Neutrophil (primary cell): ENCODE measurements at regions not wholly inside any gene's neighbourhood (a gene's known extent, or its start where the extent isn't known, plus 50 kb on each side); places are given as distances from the start of the nearest gene placed in this dataset.
A peak's percentile ranks its signal among the peaks of the same experiment; 100 is the strongest.
"Not testable (repeated sequence)": the region's sequence is repeated elsewhere in the genome, so short reads cannot be mapped to it uniquely, and the experiment has no call there.

Source experiments
- H3K27ac ChIP-seq: fragments of 200-600 bp; sonication (generic); 2 replicates; pipeline ENCODE4 v1.5.1; 2016; ENCODE audit warnings: mild to moderate bottlenecking, moderate library complexity
- H3K27me3 ChIP-seq: fragments of 200-600 bp; sonication (generic); 2 replicates; pipeline ENCODE4 v1.6.0; 2016; ENCODE audit warnings: mild to moderate bottlenecking
- H3K36me3 ChIP-seq: fragments of 200-600 bp; sonication (generic); 2 replicates; pipeline ENCODE4 v1.5.1; 2017
- H3K4me1 ChIP-seq, 2 experiments: fragments of 200-600 bp in 1 of 2; sonication (generic) in 1 of 2; 1 replicate in 1 of 2; 2 replicates in 1 of 2; pipeline versions ENCODE4 v1.5.1 to v1.6.1; 2013 to 2016; ENCODE audit warnings: low read depth in 1 of 2, low read length in 1 of 2, mild to moderate bottlenecking in 1 of 2, moderate library complexity in 1 of 2; ENCODE audit not compliant: control insufficient read depth in 1 of 2, insufficient read depth in 1 of 2
- H3K4me3 ChIP-seq, 2 experiments: fragments of 200-600 bp in 1 of 2; sonication (generic) in 1 of 2; 1 replicate in 1 of 2; 2 replicates in 1 of 2; pipeline ENCODE4 v1.5.1; 2013 to 2016; ENCODE audit warnings: low read depth in 1 of 2, low read length in 1 of 2, mild to moderate bottlenecking in 1 of 2, moderate library complexity in 1 of 2
- H3K9me3 ChIP-seq: fragments of 200-600 bp; sonication (generic); 2 replicates; pipeline ENCODE4 v1.5.1; 2016
- TF ChIP-seq, protein P1 (sequence below): fragments of 200-600 bp; sonication (generic); IDR thresholded peaks from 2 replicates; pipeline ENCODE4 v1.5.1; 2016; ENCODE audit warnings: antibody characterized with exemption

DNA sequence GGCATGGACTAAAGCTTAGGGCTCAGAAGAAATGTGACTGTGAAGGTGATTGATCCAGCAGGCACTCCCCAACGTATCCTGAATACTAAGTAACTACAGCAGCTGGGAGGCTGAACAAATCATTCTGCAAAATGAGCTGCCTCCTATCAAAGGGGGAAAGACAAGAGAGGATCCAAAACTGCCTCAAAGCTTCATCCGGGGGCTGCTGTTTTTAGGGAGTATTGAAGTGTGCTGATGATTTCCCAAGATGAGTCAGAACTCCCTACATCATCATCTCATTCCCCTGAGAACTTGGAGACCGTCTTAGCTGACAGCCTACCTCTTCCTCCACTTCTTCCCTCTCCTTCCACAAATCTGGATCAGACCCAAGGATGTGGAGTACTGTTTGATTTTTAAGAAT lies 108.4 kb upstream of the GRAMD1B start:
- TF ChIP-seq, protein P1, sequence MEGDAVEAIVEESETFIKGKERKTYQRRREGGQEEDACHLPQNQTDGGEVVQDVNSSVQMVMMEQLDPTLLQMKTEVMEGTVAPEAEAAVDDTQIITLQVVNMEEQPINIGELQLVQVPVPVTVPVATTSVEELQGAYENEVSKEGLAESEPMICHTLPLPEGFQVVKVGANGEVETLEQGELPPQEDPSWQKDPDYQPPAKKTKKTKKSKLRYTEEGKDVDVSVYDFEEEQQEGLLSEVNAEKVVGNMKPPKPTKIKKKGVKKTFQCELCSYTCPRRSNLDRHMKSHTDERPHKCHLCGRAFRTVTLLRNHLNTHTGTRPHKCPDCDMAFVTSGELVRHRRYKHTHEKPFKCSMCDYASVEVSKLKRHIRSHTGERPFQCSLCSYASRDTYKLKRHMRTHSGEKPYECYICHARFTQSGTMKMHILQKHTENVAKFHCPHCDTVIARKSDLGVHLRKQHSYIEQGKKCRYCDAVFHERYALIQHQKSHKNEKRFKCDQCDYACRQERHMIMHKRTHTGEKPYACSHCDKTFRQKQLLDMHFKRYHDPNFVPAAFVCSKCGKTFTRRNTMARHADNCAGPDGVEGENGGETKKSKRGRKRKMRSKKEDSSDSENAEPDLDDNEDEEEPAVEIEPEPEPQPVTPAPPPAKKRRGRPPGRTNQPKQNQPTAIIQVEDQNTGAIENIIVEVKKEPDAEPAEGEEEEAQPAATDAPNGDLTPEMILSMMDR, result no peak
- no peaks in the 10 kb centered on the region for H3K9me3 ChIP-seq

DNA sequence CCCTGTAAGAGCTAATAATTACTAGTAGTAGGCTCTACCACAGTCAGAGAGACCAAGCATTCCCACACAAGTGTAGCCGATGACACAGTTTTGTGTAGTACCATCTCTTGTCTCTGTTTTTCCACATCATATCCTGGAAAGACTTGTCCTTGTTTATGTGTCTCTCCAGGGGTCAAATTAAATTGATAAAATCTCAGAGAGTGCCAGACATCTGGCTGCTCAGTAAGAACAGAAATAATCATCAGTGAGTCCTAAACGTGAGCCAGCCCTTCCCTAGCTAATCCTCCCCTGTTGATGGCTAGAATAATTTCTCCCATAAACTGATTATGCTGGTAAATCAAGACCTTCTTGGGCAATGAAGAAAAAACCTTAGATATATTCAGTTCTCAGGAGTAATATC lies 111.4 kb upstream of the GRAMD1B start:
- peak overlapping the region; percentile 23 for H3K27ac ChIP-seq
- TF ChIP-seq, protein P1, result no peak
- no peaks in the 10 kb centered on the region for H3K4me1 ChIP-seq
- H3K4me3 ChIP-seq, result no peak overlapping the region
- no peaks in the 10 kb centered on the region for H3K36me3 ChIP-seq
- H3K27me3 ChIP-seq, result peaks cover 19% of the 10 kb centered on the region
- H3K9me3 ChIP-seq, result no peaks in the 10 kb centered on the region

More for the DNA sequence above, 108.4 kb upstream of the GRAMD1B start:
- Histone ChIP-seq H3K4me3 (no peak overlapping the region), H3K36me3 (no peaks in the 10 kb centered on the region), H3K27ac (no peak overlapping the region), H3K4me1 (no peaks in the 10 kb centered on the region), H3K27me3 (peaks cover 33% of the 10 kb centered on the region)

DNA sequence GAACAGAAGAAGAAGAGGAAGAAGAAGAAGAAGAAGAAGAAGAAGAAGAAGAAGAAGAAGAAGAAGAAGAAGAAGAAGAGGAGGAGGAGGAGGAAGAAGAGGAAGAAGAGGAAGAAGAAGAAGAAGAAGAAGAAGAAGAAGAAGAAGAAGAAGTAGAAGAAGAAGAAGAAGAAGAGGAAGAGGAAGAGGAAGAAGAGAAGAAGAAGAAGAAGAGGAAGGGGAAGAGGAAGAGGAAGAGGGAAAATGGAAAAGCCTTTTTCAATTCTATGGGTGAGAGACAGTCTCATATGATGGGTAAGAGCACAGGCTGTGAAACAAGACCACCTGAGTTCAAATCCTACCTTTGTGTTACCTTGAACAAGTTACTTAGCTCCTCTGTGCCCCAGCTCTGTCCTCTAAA lies 111.9 kb upstream of the GRAMD1B start:
- not testable (repeated sequence) for H3K36me3 ChIP-seq, H3K9me3 ChIP-seq, H3K4me3 ChIP-seq, H3K4me1 ChIP-seq
- H3K27ac ChIP-seq, result peak overlapping the region; percentile 23
- peaks cover 14% of the 10 kb centered on the region for H3K27me3 ChIP-seq

DNA sequence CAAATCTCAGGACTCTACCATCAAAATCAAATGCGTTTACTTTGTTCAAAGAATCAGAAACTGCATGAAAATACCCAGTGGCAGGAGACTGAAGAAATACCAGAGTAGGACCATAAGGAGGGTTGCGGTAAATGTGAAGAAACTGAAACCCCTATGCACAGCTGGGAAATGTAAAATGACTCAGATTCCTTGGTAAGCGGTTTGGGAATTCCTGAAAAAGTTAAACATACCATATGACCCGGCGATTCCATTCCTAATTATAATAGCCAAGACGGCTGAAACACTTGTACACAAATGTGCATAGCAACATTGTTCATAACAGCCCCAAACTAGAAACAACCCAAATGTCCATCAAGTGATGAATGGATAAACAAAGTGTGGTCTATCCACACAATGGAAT lies 114.1 kb upstream of the GRAMD1B start:
- H3K4me3 ChIP-seq, result no peak overlapping the region

GRCh38 chr11:123314972-123315371 lies 115.1 kb upstream of the GRAMD1B start:
- TF ChIP-seq, protein P1, result no peak
- H3K27ac ChIP-seq, result no peak overlapping the region
- H3K4me3 ChIP-seq, result no peak overlapping the region
- H3K27me3 ChIP-seq, result peaks cover 2% of the 10 kb centered on the region
- no peaks in the 10 kb centered on the region for H3K4me1 ChIP-seq
- H3K36me3 ChIP-seq, result no peaks in the 10 kb centered on the region
- no peaks in the 10 kb centered on the region for H3K9me3 ChIP-seq

More for the DNA sequence above, 114.1 kb upstream of the GRAMD1B start:
- TF ChIP-seq, protein P1, result no peak
- no peaks in the 10 kb centered on the region for H3K4me1 ChIP-seq
- no peaks in the 10 kb centered on the region for H3K36me3 ChIP-seq
- H3K9me3 ChIP-seq, result no peaks in the 10 kb centered on the region
- H3K27ac ChIP-seq, result no peak overlapping the region
- peaks cover 5% of the 10 kb centered on the region for H3K27me3 ChIP-seq

DNA sequence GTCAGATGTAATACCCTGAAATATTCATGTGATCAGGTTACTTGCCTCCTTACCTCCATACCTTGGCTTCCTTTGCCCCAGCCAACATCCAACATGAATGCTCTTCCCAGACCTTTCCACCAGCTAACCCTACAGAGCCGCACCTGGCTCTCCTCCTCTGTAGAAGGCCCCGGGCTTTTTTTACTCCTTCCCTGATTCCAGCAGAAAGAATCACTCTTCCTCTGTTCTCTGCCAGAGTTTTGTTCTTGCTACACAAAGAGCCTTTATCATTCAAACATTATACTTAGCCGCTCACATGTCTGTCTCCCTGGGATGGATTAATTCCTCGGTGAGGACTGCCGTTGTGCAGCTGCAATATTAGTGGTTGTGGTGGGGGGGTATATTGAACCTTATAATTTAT lies 116.8 kb upstream of the GRAMD1B start:
- no peaks in the 10 kb centered on the region for H3K36me3 ChIP-seq
- no peaks in the 10 kb centered on the region for H3K4me1 ChIP-seq
- no peaks in the 10 kb centered on the region for H3K27me3 ChIP-seq
- no peaks in the 10 kb centered on the region for H3K9me3 ChIP-seq
- no peak overlapping the region for H3K27ac ChIP-seq
- TF ChIP-seq, protein P1, result no peak
- no peak overlapping the region for H3K4me3 ChIP-seq
